ENCODE measurements at regions not wholly inside any gene's neighbourhood (a gene's known extent, or its start where the extent isn't known, plus 50 kb on each side); places are given as distances from the start of the nearest gene placed in this dataset.
"Not testable (repeated sequence)": the region's sequence is repeated elsewhere in the genome, so short reads cannot be mapped to it uniquely, and the experiment has no call there.

DNA sequence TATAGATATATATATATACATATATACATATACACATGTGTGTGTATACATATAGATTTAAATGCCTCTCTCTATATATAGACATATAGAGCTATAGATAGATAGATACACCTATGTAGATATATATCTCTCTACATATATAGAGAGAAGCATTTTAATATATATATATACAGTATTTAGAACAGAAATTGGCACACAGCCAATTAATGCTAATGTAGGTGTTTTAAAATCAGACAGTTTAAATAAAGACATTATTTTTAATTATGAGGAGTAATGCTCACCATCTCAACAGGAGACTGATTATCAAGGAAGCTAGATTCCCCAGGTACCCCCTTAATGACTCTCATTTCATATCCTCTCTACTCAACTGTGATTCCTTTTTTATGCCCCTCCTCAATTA, 170.7 kb upstream of the CRIM1 start:
- no peak overlapping the region for H3K27ac ChIP-seq
- ChIA-PET CTCF (no interaction called here), POLR2A (ENCODE audit: low non-redundant PET) (no interaction called here)
- no peak for TF ChIP-seq CTCF (conservative IDR thresholded peaks at IDR 0.05; ENCODE audit: low read depth)
- no peak for DNase-seq (ENCODE audit: low spot score)

GRCh38 chr2:36180789-36181482, 174.6 kb upstream of the CRIM1 start:
- POLR2A ChIA-PET (ENCODE audit: low non-redundant PET); H3K27ac ChIP-seq; DNase-seq (ENCODE audit: low spot score): not testable (repeated sequence)
- CTCF ChIA-PET = interaction anchor here (0.7 kb wide), 1 partner anchor 52 kb away, joined by 4 read pairs; no protein-coding TSS in a partner anchor

DNA sequence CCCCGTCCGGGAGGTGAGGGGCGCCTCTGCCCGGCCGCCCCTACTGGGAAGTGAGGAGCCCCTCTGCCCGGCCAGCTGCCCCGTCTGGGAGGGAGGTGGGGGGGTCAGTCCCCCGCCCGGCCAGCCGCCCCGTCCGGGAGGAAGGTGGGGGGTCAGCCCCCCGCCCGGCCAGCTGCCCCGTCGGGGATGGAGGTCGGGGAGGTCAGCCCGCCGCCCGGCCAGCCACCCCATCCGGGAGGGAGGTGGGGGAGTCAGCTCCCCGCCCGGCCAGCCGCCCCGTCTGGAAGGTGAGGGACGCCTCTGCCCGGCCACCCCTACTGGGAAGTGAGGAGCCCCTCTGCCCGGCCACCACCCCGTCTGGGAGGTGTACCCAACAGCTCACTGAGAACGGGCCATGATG, 175.3 kb upstream of the CRIM1 start:
- POLR2A ChIA-PET (ENCODE audit: low non-redundant PET); DNase-seq (ENCODE audit: low spot score); H3K27ac ChIP-seq: not testable (repeated sequence)
- CTCF ChIA-PET = interaction anchor here (0.7 kb wide), 1 partner anchor 53 kb away, joined by 4 read pairs; no protein-coding TSS in a partner anchor

DNA sequence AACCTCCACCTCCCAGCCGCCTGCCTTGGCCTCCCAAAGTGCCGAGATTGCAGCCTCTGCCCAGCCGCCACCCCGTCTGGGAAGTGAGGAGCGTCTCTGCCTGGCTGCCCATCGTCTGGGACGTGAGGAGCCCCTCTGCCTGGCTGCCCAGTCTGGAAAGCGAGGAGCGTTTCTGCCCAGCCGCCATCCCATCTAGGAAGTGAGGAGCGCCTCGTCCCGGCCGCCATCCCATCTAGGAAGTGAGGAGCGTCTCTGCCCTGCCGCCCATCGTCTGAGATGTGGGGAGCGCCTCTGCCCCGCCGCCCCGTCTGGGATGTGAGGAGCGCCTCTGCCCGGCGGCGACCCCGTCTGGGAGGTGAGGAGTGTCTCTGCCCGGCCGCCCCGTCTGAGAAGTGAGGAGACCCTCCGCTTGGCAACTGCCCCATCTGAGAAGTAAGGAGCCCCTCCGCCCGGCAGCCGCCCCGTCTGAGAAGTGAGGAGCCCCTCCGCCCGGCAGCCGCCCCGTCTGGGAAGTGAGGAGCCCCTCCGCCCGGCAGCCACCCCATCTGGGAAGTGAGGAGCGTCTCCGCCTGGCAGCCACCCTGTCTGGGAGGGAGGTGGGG, 175.8 kb upstream of the CRIM1 start:
- POLR2A ChIA-PET (ENCODE audit: low non-redundant PET); DNase-seq (ENCODE audit: low spot score); H3K27ac ChIP-seq; CTCF ChIA-PET: not testable (repeated sequence)

- no peak overlapping the region for H3K27ac ChIP-seq
- no peak for TF ChIP-seq CTCF (conservative IDR thresholded peaks at IDR 0.05; ENCODE audit: low read depth)
- ChIA-PET POLR2A (ENCODE audit: low non-redundant PET) (no interaction called here), CTCF (no interaction called here)
- no peak for DNase-seq (ENCODE audit: low spot score)
Observed at GRCh38 chr2:36178384-36178783, 177.2 kb upstream of the CRIM1 start.

DNA sequence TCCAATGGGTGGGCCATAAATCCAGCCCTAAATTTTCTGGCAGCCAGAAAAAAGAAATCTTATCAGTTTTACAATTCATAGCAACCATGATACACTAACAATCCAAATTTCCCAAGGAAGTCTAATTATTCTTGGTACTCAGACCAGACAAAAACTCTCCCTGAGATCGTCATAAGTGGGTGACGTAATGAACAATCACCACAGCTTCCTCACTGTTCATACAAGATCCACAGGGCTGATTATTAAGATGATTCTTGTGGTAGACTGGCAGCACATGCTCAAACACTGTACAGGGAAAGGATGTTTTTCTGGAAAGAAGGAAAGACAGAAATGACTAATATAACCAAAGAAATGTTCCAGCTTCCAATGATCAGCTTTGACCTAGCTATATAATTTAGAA, 178.3 kb upstream of the CRIM1 start:
- CTCF ChIA-PET = no interaction called here
- no peak for TF ChIP-seq CTCF (conservative IDR thresholded peaks at IDR 0.05; ENCODE audit: low read depth)

DNA sequence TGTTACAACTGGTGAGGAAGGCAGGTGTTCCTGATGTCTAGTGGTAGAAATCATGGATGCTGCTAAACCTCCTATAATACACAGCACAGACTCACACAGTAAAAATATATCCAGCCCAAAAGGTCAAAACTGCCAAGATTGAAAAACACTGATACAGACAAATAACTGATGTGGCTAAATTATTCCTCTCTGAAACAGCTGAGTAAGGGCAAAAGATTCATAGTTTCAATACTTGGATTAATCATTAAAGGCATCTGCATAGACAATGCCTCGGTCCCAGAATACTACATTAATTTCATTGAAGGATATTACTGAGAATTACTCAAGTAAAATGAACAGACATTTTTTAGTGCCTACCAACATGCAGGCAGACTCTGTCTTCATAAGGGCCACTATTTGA, 180.7 kb upstream of the CRIM1 start:
- DNase-seq (ENCODE audit: low spot score) = no peak
- ChIA-PET POLR2A (ENCODE audit: low non-redundant PET) (no interaction called here), CTCF (no interaction called here)
- H3K27ac ChIP-seq = no peak overlapping the region
- TF ChIP-seq CTCF (conservative IDR thresholded peaks at IDR 0.05; ENCODE audit: low read depth) = no peak

More for the DNA sequence above, 178.3 kb upstream of the CRIM1 start:
- DNase-seq (ENCODE audit: low spot score) = no peak
- POLR2A ChIA-PET (ENCODE audit: low non-redundant PET) = no interaction called here
- H3K27ac ChIP-seq = no peak overlapping the region

DNA sequence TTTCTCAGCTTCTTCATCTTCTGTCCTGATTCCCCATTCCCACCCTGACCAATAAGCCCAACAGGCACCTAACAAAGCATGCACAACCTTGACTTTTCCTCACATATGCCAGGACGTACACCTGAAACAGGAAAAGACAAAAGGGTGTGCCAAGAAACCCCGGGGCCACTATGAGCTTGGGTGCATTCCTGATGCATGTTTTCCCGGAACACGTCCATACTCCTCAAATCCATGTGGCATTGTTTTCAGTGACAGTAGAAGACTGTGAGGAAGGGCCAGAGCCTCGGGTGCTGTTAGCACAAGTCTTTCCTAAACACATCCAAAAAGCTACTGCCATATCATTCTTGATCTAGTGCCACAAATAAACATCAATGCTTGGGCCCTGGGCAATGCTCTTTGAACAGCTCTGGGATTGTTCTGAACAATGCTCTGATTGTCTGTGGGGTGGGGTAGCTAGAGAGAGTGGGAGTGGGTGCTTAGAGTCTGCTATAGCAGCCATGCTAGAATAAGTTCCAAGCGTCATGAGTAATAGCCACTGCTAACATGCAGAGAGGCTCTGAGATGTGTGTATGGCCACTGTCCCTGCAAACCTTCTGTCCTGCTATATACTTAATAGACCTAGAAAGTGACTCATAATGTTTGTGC, 181.7 kb upstream of the CRIM1 start:
- ChIA-PET CTCF (interaction anchor here (0.7 kb wide), 1 partner anchor 10 kb away, joined by 3 read pairs; no protein-coding TSS in a partner anchor), POLR2A (ENCODE audit: low non-redundant PET) (no interaction called here)
- no peak for DNase-seq (ENCODE audit: low spot score)
- H3K27ac ChIP-seq = no peak overlapping the region
- no peak for TF ChIP-seq CTCF (conservative IDR thresholded peaks at IDR 0.05; ENCODE audit: low read depth)
